Endothelial cell (in vitro differentiated cells): ENCODE measurements at regions not wholly inside any gene's neighbourhood (a gene's known extent, or its start where the extent isn't known, plus 50 kb on each side); places are given as distances from the start of the nearest gene placed in this dataset.

ENCODE experiments used
- DNase-seq: peaks from one replicate; pipeline ENCODE4 v3.0.0; 2021; ENCODE audit warnings: low spot score
- H3K27ac Mint-ChIP-seq: one replicate; pipeline ENCODE4 v1.8.0; 2021; ENCODE audit warnings: mixed read lengths, inconsistent platforms; ENCODE audit not compliant: unreplicated experiment
- H3K27me3 Mint-ChIP-seq: one replicate; pipeline ENCODE4 v1.8.0; 2021; ENCODE audit warnings: mild to moderate bottlenecking, moderate library complexity, mixed read lengths, inconsistent platforms; ENCODE audit not compliant: unreplicated experiment
- H3K36me3 Mint-ChIP-seq: one replicate; pipeline ENCODE4 v1.8.0; 2021; ENCODE audit warnings: mild to moderate bottlenecking, low read depth, mixed read lengths, inconsistent platforms; ENCODE audit not compliant: unreplicated experiment
- H3K4me1 Mint-ChIP-seq: one replicate; pipeline ENCODE4 v1.8.0; 2021; ENCODE audit warnings: mild to moderate bottlenecking, mixed read lengths, inconsistent platforms; ENCODE audit not compliant: unreplicated experiment
- H3K4me3 Mint-ChIP-seq: one replicate; pipeline ENCODE4 v1.8.0; 2021; ENCODE audit warnings: mild to moderate bottlenecking, mixed read lengths, inconsistent platforms; ENCODE audit not compliant: unreplicated experiment
- H3K9me3 Mint-ChIP-seq: one replicate; pipeline ENCODE4 v1.8.0; 2021; ENCODE audit warnings: mixed read lengths, inconsistent platforms; ENCODE audit not compliant: unreplicated experiment
- CTCF ChIP-seq: fragments of 200-600 bp; sonication (generic); IDR thresholded peaks from one replicate; pipeline ENCODE4 v1.5.0; 2021; ENCODE audit warnings: antibody characterized with exemption; ENCODE audit not compliant: unreplicated experiment

GRCh38 chr5:8829323-8830029 is 716.4 kb downstream of the SEMA5A start:
- DNase-seq: no peak
- H3K27me3 Mint-ChIP-seq: no peaks in the 10 kb centered on the region
- TF ChIP-seq CTCF: no peak
- no peaks in the 10 kb centered on the region for H3K9me3 Mint-ChIP-seq
- no peak overlapping the region for H3K27ac Mint-ChIP-seq
- no peaks in the 10 kb centered on the region for H3K4me1 Mint-ChIP-seq
- H3K4me3 Mint-ChIP-seq: no peak overlapping the region
- no peaks in the 10 kb centered on the region for H3K36me3 Mint-ChIP-seq

- no peak for DNase-seq
- Mint-ChIP-seq H3K9me3 (no peaks in the 10 kb centered on the region), H3K36me3 (no peaks in the 10 kb centered on the region), H3K4me1 (no peaks in the 10 kb centered on the region), H3K27ac (no peak overlapping the region), H3K4me3 (no peak overlapping the region), H3K27me3 (no peaks in the 10 kb centered on the region)
- TF ChIP-seq CTCF: no peak
Observed at GRCh38 chr5:8831251-8831650, 714.6 kb downstream of the SEMA5A start.

GRCh38 chr5:8831854-8832253 is 714.0 kb downstream of the SEMA5A start:
- TF ChIP-seq CTCF: no peak
- Mint-ChIP-seq H3K4me3 (no peak overlapping the region), H3K27ac (no peak overlapping the region), H3K27me3 (no peaks in the 10 kb centered on the region), H3K9me3 (no peaks in the 10 kb centered on the region), H3K36me3 (no peaks in the 10 kb centered on the region), H3K4me1 (no peaks in the 10 kb centered on the region)
- no peak for DNase-seq

- DNase-seq: no peak
- H3K27ac Mint-ChIP-seq: no peak overlapping the region
Observed at GRCh38 chr5:8839361-8840055, 706.4 kb downstream of the SEMA5A start.

More at GRCh38 chr5:8839361-8840055, 706.4 kb downstream of the SEMA5A start:
- Mint-ChIP-seq H3K4me1 (no peaks in the 10 kb centered on the region), H3K4me3 (no peak overlapping the region), H3K36me3 (no peaks in the 10 kb centered on the region), H3K9me3 (no peaks in the 10 kb centered on the region), H3K27me3 (peaks cover 2% of the 10 kb centered on the region)
- no peak for TF ChIP-seq CTCF
